Skeletal muscle satellite cell (primary cell): ENCODE measurements at regions not wholly inside any gene's neighbourhood (a gene's known extent, or its start where the extent isn't known, plus 50 kb on each side); places are given as distances from the start of the nearest gene placed in this dataset.
"Not testable (repeated sequence)": the region's sequence is repeated elsewhere in the genome, so short reads cannot be mapped to it uniquely, and the experiment has no call there.

Experiments used
- H3K27me3 ChIP-seq: 2 replicates; pipeline ENCODE4 v1.7.0; 2013; ENCODE audit warnings: low read length; ENCODE audit not compliant: control insufficient read depth, insufficient read depth
- H3K36me3 ChIP-seq: 2 replicates; pipeline ENCODE4 v1.7.0; 2013; ENCODE audit warnings: mild to moderate bottlenecking, control low read depth, low read length; ENCODE audit not compliant: insufficient read depth
- H3K4me1 ChIP-seq: 2 replicates; pipeline ENCODE4 v1.7.0; 2013; ENCODE audit warnings: low read length; ENCODE audit not compliant: control insufficient read depth, insufficient read depth
- H3K4me2 ChIP-seq: 2 replicates; pipeline ENCODE4 v1.7.0; 2013; ENCODE audit warnings: mild to moderate bottlenecking, low read length
- H3K4me3 ChIP-seq: 2 replicates; pipeline ENCODE4 v1.7.0; 2013; ENCODE audit warnings: low read length
- H3K9ac ChIP-seq: 2 replicates; pipeline ENCODE4 v1.7.0; 2013; ENCODE audit warnings: mild to moderate bottlenecking, low read depth, low read length, moderate library complexity
- H3K9me3 ChIP-seq: replicated peaks from 2 replicates; pipeline ENCODE4 v1.7.0; 2013; ENCODE audit warnings: mild to moderate bottlenecking, control low read depth, low read length

DNA sequence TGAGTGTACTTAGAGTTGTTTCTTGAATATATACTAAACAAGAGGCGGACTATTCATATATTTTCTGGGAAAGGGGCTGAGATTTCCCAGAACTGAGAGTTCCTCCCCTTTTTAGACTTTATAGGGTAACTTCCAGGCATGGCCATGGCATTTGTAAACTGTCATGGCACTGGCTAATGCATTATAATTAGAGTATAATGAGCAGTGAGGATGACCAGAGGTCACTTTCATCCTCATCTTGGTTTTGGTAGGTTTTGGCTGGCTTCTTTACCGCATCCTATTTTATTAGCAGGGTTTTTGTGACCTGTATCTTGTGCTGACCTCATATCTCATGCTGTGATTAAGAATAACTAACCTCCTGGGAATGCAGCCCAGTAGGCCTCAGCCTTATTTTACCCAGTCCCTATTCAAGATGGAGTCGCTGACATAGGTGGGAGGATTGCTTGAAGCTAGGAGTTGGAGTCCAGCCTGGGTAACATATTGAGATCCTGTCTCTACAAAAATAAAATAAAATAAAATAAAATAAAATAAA lies 91.4 kb downstream of the MOBP start:
- Histone ChIP-seq H3K9me3 (no peaks in the 10 kb centered on the region), H3K4me3 (no peak overlapping the region)

DNA sequence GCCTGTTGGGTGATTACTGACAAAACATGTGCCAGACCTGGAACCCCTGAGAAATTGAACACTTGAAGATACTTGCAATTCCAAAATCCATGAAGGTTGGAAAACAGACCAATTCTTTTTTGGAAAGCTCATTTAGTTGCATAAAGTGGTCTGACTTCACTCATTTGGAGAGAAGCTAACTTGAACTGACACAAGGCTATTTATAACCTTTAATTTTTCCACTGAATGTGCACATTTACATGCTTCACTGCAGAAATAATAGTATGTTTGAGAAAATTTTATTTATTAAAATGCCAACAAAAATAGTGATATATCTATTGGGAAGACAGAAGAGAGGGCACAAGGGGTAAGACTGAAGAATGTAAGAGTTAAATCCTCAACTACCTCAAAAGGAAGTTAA lies 92.1 kb downstream of the MOBP start:
- no peaks in the 10 kb centered on the region for H3K4me1 ChIP-seq
- H3K4me3 ChIP-seq: no peak overlapping the region
- no peaks in the 10 kb centered on the region for H3K36me3 ChIP-seq
- H3K9ac ChIP-seq: no peak overlapping the region
- no peaks in the 10 kb centered on the region for H3K9me3 ChIP-seq
- no peaks in the 10 kb centered on the region for H3K27me3 ChIP-seq
- no peak overlapping the region for H3K4me2 ChIP-seq

More for the DNA sequence above, 91.4 kb downstream of the MOBP start:
- Histone ChIP-seq H3K36me3 (no peaks in the 10 kb centered on the region), H3K9ac (no peak overlapping the region), H3K27me3 (no peaks in the 10 kb centered on the region), H3K4me1 (no peaks in the 10 kb centered on the region), H3K4me2 (no peak overlapping the region)

DNA sequence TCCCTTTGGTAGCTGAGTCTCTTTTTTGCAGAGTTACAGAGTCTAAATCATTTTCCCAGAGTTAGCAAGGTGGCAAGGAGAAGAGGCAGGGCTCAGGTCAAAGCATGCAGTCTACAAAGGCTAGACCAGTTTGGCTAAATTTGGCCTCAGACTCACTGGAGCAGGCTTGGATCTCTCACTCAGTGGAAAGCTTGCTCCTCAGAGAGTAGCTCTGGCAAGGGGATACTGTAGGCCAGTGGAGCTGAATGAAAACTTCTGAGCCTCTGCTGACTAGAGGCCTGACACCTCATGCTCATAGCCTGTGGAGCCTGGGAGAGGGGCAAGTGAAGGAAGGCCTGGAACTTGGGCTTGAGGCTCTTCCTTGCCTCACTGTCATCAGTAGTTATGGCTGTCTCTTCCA lies 101.0 kb downstream of the MOBP start:
- Histone ChIP-seq H3K4me1 (no peaks in the 10 kb centered on the region), H3K9me3 (no peaks in the 10 kb centered on the region), H3K27me3 (no peaks in the 10 kb centered on the region), H3K4me3 (no peak overlapping the region), H3K4me2 (no peak overlapping the region), H3K36me3 (no peaks in the 10 kb centered on the region), H3K9ac (no peak overlapping the region)

DNA sequence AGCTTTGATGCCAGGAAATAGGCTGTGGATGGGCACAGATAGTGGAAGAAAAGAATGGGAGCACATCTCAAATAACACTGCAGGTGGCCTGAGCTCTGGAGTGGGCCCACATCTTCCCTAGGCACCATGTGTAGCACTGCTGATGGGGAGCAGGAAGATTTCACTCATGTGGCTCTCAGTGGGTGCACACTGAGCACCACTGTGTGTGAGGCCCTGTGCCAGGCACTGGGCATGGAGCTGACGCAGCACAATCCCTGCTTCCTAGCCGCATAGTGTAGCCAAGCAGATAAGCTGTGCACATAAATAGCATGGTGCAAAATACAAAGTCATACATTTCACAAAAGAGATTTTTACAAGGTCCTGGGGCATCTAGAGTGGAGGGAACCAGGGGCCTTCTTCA lies 101.6 kb downstream of the MOBP start:
- Histone ChIP-seq H3K4me2 (no peak overlapping the region), H3K36me3 (no peaks in the 10 kb centered on the region)

DNA sequence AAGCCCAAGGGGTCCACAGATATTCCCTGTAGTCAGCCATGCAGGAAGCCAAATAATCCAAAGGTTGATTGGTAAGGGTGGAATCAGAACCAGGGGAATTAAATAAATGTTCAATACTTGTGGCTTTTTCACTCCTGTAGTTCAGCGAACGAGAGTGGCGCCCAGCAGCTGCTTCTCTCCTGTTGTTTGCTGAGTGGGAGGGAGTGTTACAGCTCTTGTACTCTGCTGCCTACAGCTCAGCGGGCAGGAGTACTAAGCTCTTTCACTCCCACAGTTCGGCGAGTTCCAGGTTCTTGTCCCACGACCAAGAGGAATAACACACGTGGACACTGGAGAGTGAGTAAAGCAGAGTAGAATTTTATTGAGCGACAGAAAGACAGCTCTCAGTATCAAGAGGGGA lies 105.9 kb downstream of the MOBP start:
- Histone ChIP-seq H3K36me3 (no peaks in the 10 kb centered on the region), H3K4me2 (no peak overlapping the region), H3K27me3 (no peaks in the 10 kb centered on the region), H3K9me3 (no peaks in the 10 kb centered on the region), H3K4me3 (no peak overlapping the region), H3K9ac (no peak overlapping the region), H3K4me1 (no peaks in the 10 kb centered on the region)

More for the DNA sequence above, 101.6 kb downstream of the MOBP start:
- H3K4me3 ChIP-seq: no peak overlapping the region
- no peaks in the 10 kb centered on the region for H3K9me3 ChIP-seq
- no peaks in the 10 kb centered on the region for H3K27me3 ChIP-seq
- H3K9ac ChIP-seq: no peak overlapping the region
- H3K4me1 ChIP-seq: no peaks in the 10 kb centered on the region

DNA sequence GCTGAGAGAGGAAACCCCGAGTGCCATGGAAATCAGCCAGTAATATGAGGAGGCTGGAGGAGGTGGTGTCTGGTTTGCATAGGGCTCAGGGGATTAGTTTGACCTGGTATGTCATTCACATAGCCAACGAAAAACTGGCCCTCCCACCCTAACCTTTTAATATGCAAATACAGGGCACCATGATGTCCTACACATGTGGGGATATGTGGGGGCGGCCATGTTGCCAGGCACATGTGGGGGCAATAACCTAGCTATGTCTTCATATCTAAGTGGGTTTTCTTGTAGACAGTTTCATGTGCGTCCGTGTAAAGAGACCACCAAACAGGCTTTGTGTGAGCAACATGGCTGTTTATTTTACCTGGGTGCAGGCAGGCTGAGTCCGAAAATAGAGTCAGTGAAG lies 110.1 kb downstream of the MOBP start:
- Histone ChIP-seq H3K27me3 (no peaks in the 10 kb centered on the region), H3K9ac (no peak overlapping the region), H3K36me3 (no peaks in the 10 kb centered on the region), H3K4me3 (no peak overlapping the region), H3K9me3 (no peaks in the 10 kb centered on the region), H3K4me1 (no peaks in the 10 kb centered on the region), H3K4me2 (no peak overlapping the region)

DNA sequence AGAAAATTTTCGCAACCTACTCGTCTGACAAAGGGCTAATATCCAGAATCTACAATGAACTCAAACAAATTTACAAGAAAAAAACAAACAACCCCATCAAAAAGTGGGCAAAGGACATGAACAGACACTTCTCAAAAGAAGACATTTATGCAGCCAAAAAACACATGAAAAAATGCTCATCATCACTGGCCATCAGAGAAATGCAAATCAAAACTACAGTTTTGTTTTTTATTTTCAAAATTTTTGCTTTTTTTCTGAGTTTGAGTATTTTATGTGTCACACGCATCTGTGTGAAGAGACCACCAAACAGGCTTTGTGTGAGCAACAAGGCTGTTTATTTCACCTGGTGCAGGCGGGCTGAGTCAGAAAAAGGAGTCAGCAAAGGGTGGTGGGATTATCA lies 118.7 kb downstream of the MOBP start:
- H3K4me1 ChIP-seq, H3K4me3 ChIP-seq, H3K4me2 ChIP-seq, H3K27me3 ChIP-seq, H3K9ac ChIP-seq, H3K36me3 ChIP-seq, H3K9me3 ChIP-seq: not testable (repeated sequence)

DNA sequence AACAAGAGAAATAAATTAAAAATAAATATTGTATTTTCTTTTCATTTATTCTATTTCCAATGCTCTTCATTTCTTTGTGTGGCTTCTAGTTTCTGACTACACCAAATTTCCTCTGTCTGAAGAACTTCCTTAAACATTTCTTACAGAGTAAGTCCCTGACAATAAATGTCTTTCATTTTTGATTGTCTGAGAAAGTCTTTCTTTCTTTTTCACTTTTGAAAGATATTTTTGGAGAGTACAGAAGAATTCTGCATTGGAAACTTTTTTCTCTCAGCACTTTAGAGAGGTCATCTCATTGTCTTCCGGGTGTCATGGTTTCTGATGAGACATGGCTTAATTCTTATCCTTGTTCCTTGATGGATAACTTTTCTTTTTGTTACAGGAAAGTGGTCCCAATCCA lies 119.6 kb downstream of the MOBP start:
- H3K4me1 ChIP-seq: no peaks in the 10 kb centered on the region
- H3K9me3 ChIP-seq: no peaks in the 10 kb centered on the region
- no peaks in the 10 kb centered on the region for H3K27me3 ChIP-seq
- no peak overlapping the region for H3K4me2 ChIP-seq
- H3K9ac ChIP-seq: no peak overlapping the region
- H3K4me3 ChIP-seq: no peak overlapping the region
- H3K36me3 ChIP-seq: no peaks in the 10 kb centered on the region

DNA sequence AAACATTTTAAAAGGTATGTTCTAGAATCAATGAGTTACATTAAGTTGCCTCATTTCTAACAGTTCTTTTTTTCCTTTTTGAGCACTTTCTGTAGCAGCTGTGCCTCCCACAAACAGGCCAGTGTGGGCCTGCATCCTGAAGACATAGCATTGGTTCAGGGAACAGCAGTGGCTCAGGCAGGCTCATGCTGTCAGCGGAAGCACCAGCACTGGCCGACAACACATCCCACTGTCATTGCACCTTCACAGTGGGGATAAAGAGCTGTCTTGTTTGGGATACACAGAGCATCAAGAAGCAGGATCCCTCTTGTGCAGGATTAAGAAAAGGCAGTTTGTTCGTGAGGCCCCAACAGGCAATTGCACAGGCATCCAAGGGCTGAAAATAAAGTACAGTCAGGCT lies 123.3 kb downstream of the MOBP start:
- no peaks in the 10 kb centered on the region for H3K27me3 ChIP-seq
- H3K36me3 ChIP-seq: no peaks in the 10 kb centered on the region
- no peak overlapping the region for H3K4me2 ChIP-seq
- H3K9me3 ChIP-seq: no peaks in the 10 kb centered on the region
- H3K4me1 ChIP-seq: no peaks in the 10 kb centered on the region
- H3K9ac ChIP-seq: no peak overlapping the region
- H3K4me3 ChIP-seq: no peak overlapping the region

DNA sequence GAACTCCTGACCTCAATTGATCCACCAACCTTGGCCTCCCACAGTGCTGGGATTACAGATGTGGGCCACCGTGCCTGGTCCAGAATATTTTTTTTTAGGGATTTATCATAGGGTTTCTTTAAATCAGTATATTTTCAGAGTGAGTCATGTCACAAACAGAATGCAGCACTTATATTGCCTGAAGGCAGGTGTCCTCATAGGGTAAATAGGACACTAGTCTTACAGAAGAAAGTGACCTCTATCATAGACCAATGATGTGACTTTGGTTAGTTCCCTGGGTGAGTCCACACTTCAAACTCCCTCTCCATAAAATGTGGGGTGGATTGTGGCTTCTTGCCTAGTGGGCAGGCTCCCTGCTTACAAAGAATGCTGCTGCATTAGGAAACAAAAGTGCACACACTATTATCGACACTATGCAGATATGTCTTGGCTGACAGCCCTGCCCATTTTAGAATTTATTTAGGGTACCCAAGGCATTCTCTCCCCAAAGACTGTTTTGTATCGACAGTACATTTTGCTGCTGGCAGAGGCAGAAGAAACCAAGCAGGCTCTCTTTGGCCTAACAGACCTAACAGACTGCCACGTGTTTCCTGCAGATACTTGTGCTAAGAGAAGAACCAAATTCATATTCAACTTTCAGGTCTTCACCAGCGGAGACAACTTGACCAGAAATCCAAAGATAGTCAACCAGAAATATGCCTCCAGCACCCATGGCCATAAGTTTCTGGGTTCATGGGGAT lies 125.0 kb downstream of the MOBP start:
- no peak overlapping the region for H3K4me2 ChIP-seq
- no peaks in the 10 kb centered on the region for H3K4me1 ChIP-seq
- H3K9me3 ChIP-seq: no peaks in the 10 kb centered on the region
- no peak overlapping the region for H3K9ac ChIP-seq
- H3K4me3 ChIP-seq: no peak overlapping the region
- no peaks in the 10 kb centered on the region for H3K36me3 ChIP-seq
- H3K27me3 ChIP-seq: no peaks in the 10 kb centered on the region

DNA sequence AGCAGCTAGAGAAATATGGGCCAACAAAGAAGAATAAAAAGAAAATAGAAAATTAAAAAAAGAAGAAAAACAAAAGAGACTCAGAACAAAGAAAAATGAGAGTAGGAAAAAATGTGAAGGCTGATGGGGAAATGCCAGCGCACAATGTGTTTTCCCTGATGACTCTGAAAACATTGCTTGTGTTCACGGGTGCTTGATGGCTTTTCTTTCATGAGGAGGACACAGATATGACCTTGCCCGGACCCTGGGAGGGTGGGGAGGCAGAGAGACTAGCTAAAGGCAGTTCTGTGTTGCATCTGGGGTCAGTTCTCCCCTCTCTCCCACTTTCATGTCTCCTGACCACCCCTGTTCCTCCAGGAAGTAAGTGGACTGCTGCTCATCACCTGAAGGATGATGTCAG lies 125.9 kb downstream of the MOBP start:
- H3K4me2 ChIP-seq: no peak overlapping the region
- no peaks in the 10 kb centered on the region for H3K9me3 ChIP-seq
- H3K36me3 ChIP-seq: no peaks in the 10 kb centered on the region
- no peaks in the 10 kb centered on the region for H3K27me3 ChIP-seq
- no peak overlapping the region for H3K4me3 ChIP-seq
- no peaks in the 10 kb centered on the region for H3K4me1 ChIP-seq
- H3K9ac ChIP-seq: no peak overlapping the region

DNA sequence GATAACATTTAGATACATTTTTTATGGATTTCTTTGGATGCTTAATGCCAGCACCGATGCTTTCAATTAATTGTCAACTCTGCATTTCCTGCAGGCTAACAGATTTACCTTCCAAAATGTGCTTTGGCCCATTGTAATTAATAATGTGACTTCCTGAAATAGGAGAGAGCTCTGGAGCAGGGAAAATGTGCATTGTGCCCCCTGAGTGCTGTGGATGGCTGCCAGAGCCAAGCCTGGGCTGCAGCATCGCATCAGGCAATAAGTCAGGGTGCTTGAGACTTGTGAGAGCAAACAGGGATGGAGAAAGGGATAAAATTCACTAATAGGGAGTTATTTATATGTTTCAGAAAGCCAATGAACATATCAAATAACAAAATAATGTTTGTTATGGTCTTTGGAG lies 133.8 kb downstream of the MOBP start:
- Histone ChIP-seq H3K4me1 (no peaks in the 10 kb centered on the region), H3K9me3 (no peaks in the 10 kb centered on the region), H3K4me2 (no peak overlapping the region), H3K9ac (no peak overlapping the region), H3K4me3 (no peak overlapping the region), H3K36me3 (no peaks in the 10 kb centered on the region), H3K27me3 (peaks cover 6% of the 10 kb centered on the region)
